ENCODE measurements at regions not wholly inside any gene's neighbourhood (a gene's known extent, or its start where the extent isn't known, plus 50 kb on each side); places are given as distances from the start of the nearest gene placed in this dataset.

GRCh38 chr20:23237201-23237600 is 113.4 kb upstream of the NXT1 start:
- no peak overlapping the region for H2BK5ac ChIP-seq (ENCODE audit: low read depth, low read length, poor library complexity, severe bottlenecking)
- no peak overlapping the region for H2AFZ ChIP-seq (replicated peaks; ENCODE audit: low read length, poor library complexity)
- no peak for DNase-seq
- no peaks in the 10 kb centered on the region for H4K20me1 ChIP-seq (ENCODE audit: insufficient read depth, low read length)
- H3K4me3 ChIP-seq (ENCODE audit: insufficient read depth, low read depth, low read length), result no peak overlapping the region
- peaks cover 4% of the 10 kb centered on the region for H3K27me3 ChIP-seq (ENCODE audit: control insufficient read depth, insufficient read depth, low read length)
- ATAC-seq (ENCODE audit: low read depth), result no peak
- no TSS peak for BruUV-seq (replicated peaks)
- H3K9me1 ChIP-seq (ENCODE audit: insufficient read depth, low read length), result no peaks in the 10 kb centered on the region
- H4K8ac ChIP-seq (ENCODE audit: low read depth in 2 of 2, low read length in 2 of 2), result no peak overlapping the region
- H3K14ac ChIP-seq (replicated peaks; ENCODE audit: low read depth, low read length), result no peak overlapping the region
- H2BK20ac ChIP-seq (ENCODE audit: low read depth, low read length), result no peak overlapping the region
- H3K23ac ChIP-seq (ENCODE audit: low read depth, low read length), result no peak overlapping the region
- H3K9ac ChIP-seq (ENCODE audit: low read depth, low read length), result no peak overlapping the region
- H3K4ac ChIP-seq (ENCODE audit: low read depth, low read length), result no peak overlapping the region
- no peak overlapping the region for H4K5ac ChIP-seq (ENCODE audit: low read depth, low read length)
- H3K4me2 ChIP-seq (ENCODE audit: low read depth, low read length), result no peak overlapping the region
- H3K18ac ChIP-seq (ENCODE audit: low read depth, low read length), result no peak overlapping the region
- 0 out of 2 replicates have a peak, but pooled peaks cover 1% of the 10 kb centered on the region for H3K9me3 ChIP-seq (ENCODE audit: control insufficient read depth, insufficient read depth, low read length)
- H3K56ac ChIP-seq (ENCODE audit: extremely low read depth, insufficient read depth, low read length), result no peak overlapping the region
- no peak overlapping the region for H2BK15ac ChIP-seq (ENCODE audit: low read depth, low read length)
- no peak overlapping the region for H2AK5ac ChIP-seq (ENCODE audit: low read depth, low read length)
- H4K91ac ChIP-seq (ENCODE audit: insufficient read depth, low read depth, low read length), result no peak overlapping the region
- peaks cover 2% of the 10 kb centered on the region; the same call in 1 of the 2 replicates for H3K4me1 ChIP-seq (ENCODE audit: control insufficient read depth, insufficient read depth, low read length)
- H2BK120ac ChIP-seq (ENCODE audit: low read depth, low read length), result no peak overlapping the region
- CTCF ChIA-PET, result no interaction called here
- intact Hi-C loops (cut with micrococcal nuclease), result loop anchor here (5.0 kb wide), 1 partner anchor 175 kb away; no protein-coding TSS in a partner anchor
- dilution Hi-C loops (cut with HindIII; ENCODE audit: low sequenced_read_pairs, unreplicated experiment), result no loop called here
- no peak overlapping the region for H2AK9ac ChIP-seq (replicated peaks; ENCODE audit: low read depth, low read length, poor library complexity)
- POLR2A ChIA-PET (ENCODE audit: unreplicated experiment), result no interaction called here
- in situ Hi-C loops (cut with MboI; ENCODE audit: low sequenced_read_pairs), result loop anchor here (10.0 kb wide), 1 partner anchor 542 kb away; no protein-coding TSS in a partner anchor
- H3K79me1 ChIP-seq (ENCODE audit: low read depth in 1 of 2, low read length in 2 of 2), result no peaks in the 10 kb centered on the region
- H3K36me3 ChIP-seq (ENCODE audit: control insufficient read depth, insufficient read depth, low read length), result no peaks in the 10 kb centered on the region
- H3K27ac ChIP-seq (ENCODE audit: insufficient read depth, low read length), result no peak overlapping the region
- TF ChIP-seq NFE2L2 (IDR thresholded peaks at IDR 0.05; ENCODE audit: low read depth, low read length), result no peak
- no peak for TF ChIP-seq MAZ (IDR thresholded peaks at IDR 0.05; ENCODE audit: borderline replicate concordance, low read depth, low read length)
- TF ChIP-seq MXI1 (IDR thresholded peaks at IDR 0.05; ENCODE audit: borderline replicate concordance, low read depth, low read length), result no peak
- TF ChIP-seq CEBPB (IDR thresholded peaks at IDR 0.05; ENCODE audit: low read depth, low read length), result no peak
- TF ChIP-seq BHLHE40 (IDR thresholded peaks at IDR 0.05; ENCODE audit: low read depth, low read length), result no peak
- no peak for TF ChIP-seq CTCF (conservative IDR thresholded peaks at IDR 0.05; ENCODE audit: low read depth, low read length)
- TF ChIP-seq, protein P1, sequence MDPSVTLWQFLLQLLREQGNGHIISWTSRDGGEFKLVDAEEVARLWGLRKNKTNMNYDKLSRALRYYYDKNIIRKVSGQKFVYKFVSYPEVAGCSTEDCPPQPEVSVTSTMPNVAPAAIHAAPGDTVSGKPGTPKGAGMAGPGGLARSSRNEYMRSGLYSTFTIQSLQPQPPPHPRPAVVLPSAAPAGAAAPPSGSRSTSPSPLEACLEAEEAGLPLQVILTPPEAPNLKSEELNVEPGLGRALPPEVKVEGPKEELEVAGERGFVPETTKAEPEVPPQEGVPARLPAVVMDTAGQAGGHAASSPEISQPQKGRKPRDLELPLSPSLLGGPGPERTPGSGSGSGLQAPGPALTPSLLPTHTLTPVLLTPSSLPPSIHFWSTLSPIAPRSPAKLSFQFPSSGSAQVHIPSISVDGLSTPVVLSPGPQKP (IDR thresholded peaks at IDR 0.05; ENCODE audit: borderline replicate concordance, low read depth, low read length), result no peak
- TF ChIP-seq FOS (IDR thresholded peaks at IDR 0.05; ENCODE audit: low read depth, low read length), result no peak
- no peak for TF ChIP-seq MAFK (IDR thresholded peaks at IDR 0.05; ENCODE audit: low read depth, low read length)
- TF ChIP-seq RFX5 (IDR thresholded peaks at IDR 0.05; ENCODE audit: low read depth, low read length), result no peak
- TF ChIP-seq POLR2A (IDR thresholded peaks at IDR 0.05; ENCODE audit: low read depth, low read length), result no peak
- TF ChIP-seq CHD1 (IDR thresholded peaks at IDR 0.05; ENCODE audit: low read depth, low read length), result no peak
- TF ChIP-seq RCOR1 (IDR thresholded peaks at IDR 0.05; ENCODE audit: insufficient replicate concordance, low read length), result no peak
- TF ChIP-seq SMC3 (IDR thresholded peaks at IDR 0.05; ENCODE audit: low read depth, low read length), result no peak
- TF ChIP-seq RAD21 (IDR thresholded peaks at IDR 0.05; ENCODE audit: low read length), result no peak
- TF ChIP-seq USF2 (IDR thresholded peaks at IDR 0.05; ENCODE audit: low read depth, low read length), result no peak
